Activated CD4-positive, alpha-beta T cell treated with anti-CD3 and anti-CD28 coated beads, Interleukin-2, amount 10 ng/mL, durations not matched to agents 7 days and 5 days (primary cell): ENCODE measurements at regions not wholly inside any gene's neighbourhood (a gene's known extent, or its start where the extent isn't known, plus 50 kb on each side); places are given as distances from the start of the nearest gene placed in this dataset.

Experiments
- CTCF ChIA-PET: fragments of 350-600 bp; sonication (Branson Sonifier 250); formaldehyde crosslinking; loops from one replicate; lab custom pipeline; 2021; ENCODE audit warnings: antibody characterized with exemption; lab: Charles Lee
- POLR2A ChIA-PET: fragments of 350-600 bp; sonication (Branson Sonifier 250); formaldehyde crosslinking; loops from one replicate; lab custom pipeline; 2021; ENCODE audit warnings: antibody characterized with exemption; lab: Charles Lee
- DNase-seq: peaks from one replicate; pipeline ENCODE4 v3.0.0-alpha.2; 2020
- H3K27ac Mint-ChIP-seq: one replicate; pipeline ENCODE4 v1.8.0; 2021; ENCODE audit warnings: mild to moderate bottlenecking, moderate library complexity, mixed read lengths
- H3K27me3 Mint-ChIP-seq: one replicate; pipeline ENCODE4 v1.8.0; 2021; ENCODE audit warnings: mixed read lengths
- H3K36me3 Mint-ChIP-seq: one replicate; pipeline ENCODE4 v1.8.0; 2021; ENCODE audit warnings: low read depth, mixed read lengths
- H3K4me1 Mint-ChIP-seq: one replicate; pipeline ENCODE4 v1.8.0; 2021; ENCODE audit warnings: mixed read lengths
- H3K4me3 Mint-ChIP-seq: one replicate; pipeline ENCODE4 v1.8.0; 2021; ENCODE audit warnings: mild to moderate bottlenecking, moderate library complexity, mixed read lengths
- H3K9me3 Mint-ChIP-seq: one replicate; pipeline ENCODE4 v1.8.0; 2021; ENCODE audit warnings: mixed read lengths

- DNase-seq = no peak
- H3K36me3 Mint-ChIP-seq = no peaks in the 10 kb centered on the region
- no peaks in the 10 kb centered on the region for H3K27me3 Mint-ChIP-seq
- ChIA-PET CTCF (no interaction called here), POLR2A (no interaction called here)
- H3K4me3 Mint-ChIP-seq = no peak overlapping the region
- no peak overlapping the region for H3K27ac Mint-ChIP-seq
- H3K4me1 Mint-ChIP-seq = no peaks in the 10 kb centered on the region
- H3K9me3 Mint-ChIP-seq = no peaks in the 10 kb centered on the region
These were observed 165.3 kb upstream of the FAM83B start for GRCh38 chr6:54681267-54681666.

DNA sequence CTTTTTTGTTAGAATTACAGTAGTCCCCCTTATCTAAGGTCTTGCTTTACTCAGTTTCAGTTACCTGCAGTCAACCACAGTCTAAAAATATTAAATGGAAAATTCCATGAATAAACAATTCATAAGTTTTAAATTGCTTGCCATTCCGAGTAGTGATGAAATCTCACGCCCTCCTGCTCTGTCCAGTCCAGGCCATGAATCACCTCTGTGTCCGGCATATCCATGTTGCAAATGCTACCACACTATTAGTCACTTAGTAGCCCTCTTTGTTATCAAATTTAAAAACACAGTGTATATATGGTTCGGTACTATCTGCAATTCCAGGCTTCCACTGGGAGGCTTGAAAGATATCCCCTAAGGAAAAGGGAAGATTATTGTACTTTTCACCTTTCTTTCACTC, 164.6 kb upstream of the FAM83B start:
- Mint-ChIP-seq H3K4me1 (no peaks in the 10 kb centered on the region), H3K9me3 (no peaks in the 10 kb centered on the region), H3K36me3 (no peaks in the 10 kb centered on the region), H3K27ac (no peak overlapping the region), H3K4me3 (no peak overlapping the region), H3K27me3 (no peaks in the 10 kb centered on the region)
- DNase-seq = no peak
- ChIA-PET CTCF (interaction anchor here (0.6 kb wide), 1 partner anchor 65 kb away, joined by 7 read pairs; no protein-coding TSS in a partner anchor), POLR2A (no interaction called here)

DNA sequence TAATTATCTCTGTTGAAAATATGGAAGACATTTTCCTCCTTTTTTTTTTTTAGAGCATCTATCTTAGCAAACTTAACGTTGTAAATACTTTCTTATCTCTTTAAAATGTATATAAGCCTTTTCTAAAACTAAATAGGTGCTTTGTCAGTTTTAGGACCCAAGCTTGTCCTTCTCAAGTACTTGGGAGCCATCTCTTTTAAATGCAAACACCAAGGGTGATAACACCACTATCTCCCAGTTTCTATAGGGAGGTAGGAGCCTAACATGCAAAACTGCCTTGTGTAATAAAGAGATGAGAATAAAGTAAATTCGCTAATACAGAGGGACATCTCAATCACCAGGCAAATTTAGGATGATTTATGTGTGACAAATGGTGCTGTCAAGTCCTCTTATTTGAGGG, 157.0 kb upstream of the FAM83B start:
- no peaks in the 10 kb centered on the region for H3K9me3 Mint-ChIP-seq

GRCh38 chr6:54690596-54690995, 156.0 kb upstream of the FAM83B start:
- Mint-ChIP-seq H3K27ac (no peak overlapping the region), H3K4me1 (no peaks in the 10 kb centered on the region), H3K27me3 (no peaks in the 10 kb centered on the region), H3K9me3 (no peaks in the 10 kb centered on the region), H3K4me3 (no peak overlapping the region), H3K36me3 (no peaks in the 10 kb centered on the region)
- ChIA-PET CTCF (no interaction called here), POLR2A (no interaction called here)
- DNase-seq = no peak

More for the DNA sequence above, 157.0 kb upstream of the FAM83B start:
- H3K36me3 Mint-ChIP-seq = no peaks in the 10 kb centered on the region
- DNase-seq = no peak
- H3K4me1 Mint-ChIP-seq = no peaks in the 10 kb centered on the region
- POLR2A ChIA-PET = no interaction called here
- H3K4me3 Mint-ChIP-seq = no peak overlapping the region
- CTCF ChIA-PET = no interaction called here
- no peak overlapping the region for H3K27ac Mint-ChIP-seq
- H3K27me3 Mint-ChIP-seq = no peaks in the 10 kb centered on the region

GRCh38 chr6:54694928-54695532, 151.5 kb upstream of the FAM83B start:
- POLR2A ChIA-PET = no interaction called here
- Mint-ChIP-seq H3K4me1 (no peaks in the 10 kb centered on the region), H3K27ac (no peak overlapping the region), H3K36me3 (no peaks in the 10 kb centered on the region), H3K9me3 (no peaks in the 10 kb centered on the region), H3K4me3 (no peak overlapping the region), H3K27me3 (no peaks in the 10 kb centered on the region)
- no peak for DNase-seq
- CTCF ChIA-PET = no interaction called here

GRCh38 chr6:54695815-54696214, 150.8 kb upstream of the FAM83B start:
- Mint-ChIP-seq H3K9me3 (no peaks in the 10 kb centered on the region), H3K27ac (no peak overlapping the region), H3K27me3 (no peaks in the 10 kb centered on the region), H3K4me3 (no peak overlapping the region), H3K4me1 (no peaks in the 10 kb centered on the region), H3K36me3 (no peaks in the 10 kb centered on the region)
- ChIA-PET CTCF (no interaction called here), POLR2A (no interaction called here)
- no peak for DNase-seq

GRCh38 chr6:54697424-54697823, 149.1 kb upstream of the FAM83B start:
- Mint-ChIP-seq H3K36me3 (no peaks in the 10 kb centered on the region), H3K4me3 (no peak overlapping the region), H3K27me3 (no peaks in the 10 kb centered on the region), H3K27ac (no peak overlapping the region), H3K9me3 (no peaks in the 10 kb centered on the region), H3K4me1 (no peaks in the 10 kb centered on the region)
- POLR2A ChIA-PET = no interaction called here
- DNase-seq = no peak
- CTCF ChIA-PET = no interaction called here

- Mint-ChIP-seq H3K4me1 (no peaks in the 10 kb centered on the region), H3K27ac (no peak overlapping the region), H3K27me3 (no peaks in the 10 kb centered on the region), H3K36me3 (no peaks in the 10 kb centered on the region), H3K9me3 (no peaks in the 10 kb centered on the region), H3K4me3 (no peak overlapping the region)
- ChIA-PET POLR2A (no interaction called here), CTCF (no interaction called here)
- no peak for DNase-seq
These were observed 147.6 kb upstream of the FAM83B start for GRCh38 chr6:54698974-54699373.

GRCh38 chr6:54700158-54700557, 146.4 kb upstream of the FAM83B start:
- CTCF ChIA-PET = no interaction called here

DNA sequence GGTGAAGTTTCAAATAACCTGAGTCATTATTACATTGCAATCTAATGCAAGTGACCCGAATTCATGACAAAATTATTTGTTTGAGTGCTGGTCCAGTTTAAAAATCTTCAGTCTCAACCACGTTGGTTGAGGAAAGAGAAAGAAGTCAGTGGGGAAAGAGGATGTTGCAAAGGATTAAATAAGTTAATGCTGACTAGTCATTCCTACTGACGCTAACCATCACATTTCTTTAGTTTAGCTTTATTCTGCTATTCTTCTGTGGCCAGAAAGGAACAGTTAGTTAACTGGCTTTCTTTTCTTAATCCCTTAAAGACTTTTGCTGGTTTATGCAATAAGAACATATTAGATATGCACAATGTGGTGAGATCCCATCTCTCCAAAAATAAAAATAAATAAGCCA, 143.8 kb upstream of the FAM83B start:
- DNase-seq = no peak
- H3K9me3 Mint-ChIP-seq = no peaks in the 10 kb centered on the region
- no peak overlapping the region for H3K4me3 Mint-ChIP-seq
- no peak overlapping the region for H3K27ac Mint-ChIP-seq
- H3K36me3 Mint-ChIP-seq = no peaks in the 10 kb centered on the region
- no peaks in the 10 kb centered on the region for H3K4me1 Mint-ChIP-seq
- no peaks in the 10 kb centered on the region for H3K27me3 Mint-ChIP-seq
- POLR2A ChIA-PET = no interaction called here
- CTCF ChIA-PET = no interaction called here

More at GRCh38 chr6:54700158-54700557, 146.4 kb upstream of the FAM83B start:
- POLR2A ChIA-PET = no interaction called here
- Mint-ChIP-seq H3K4me1 (no peaks in the 10 kb centered on the region), H3K4me3 (no peak overlapping the region), H3K36me3 (no peaks in the 10 kb centered on the region), H3K27ac (no peak overlapping the region), H3K9me3 (no peaks in the 10 kb centered on the region), H3K27me3 (no peaks in the 10 kb centered on the region)
- DNase-seq = no peak

- ChIA-PET CTCF (no interaction called here), POLR2A (no interaction called here)
- Mint-ChIP-seq H3K27ac (no peak overlapping the region), H3K27me3 (no peaks in the 10 kb centered on the region), H3K9me3 (no peaks in the 10 kb centered on the region), H3K4me1 (no peaks in the 10 kb centered on the region), H3K4me3 (no peak overlapping the region), H3K36me3 (no peaks in the 10 kb centered on the region)
- DNase-seq = no peak
These were observed 140.2 kb upstream of the FAM83B start for GRCh38 chr6:54706391-54706790.

DNA sequence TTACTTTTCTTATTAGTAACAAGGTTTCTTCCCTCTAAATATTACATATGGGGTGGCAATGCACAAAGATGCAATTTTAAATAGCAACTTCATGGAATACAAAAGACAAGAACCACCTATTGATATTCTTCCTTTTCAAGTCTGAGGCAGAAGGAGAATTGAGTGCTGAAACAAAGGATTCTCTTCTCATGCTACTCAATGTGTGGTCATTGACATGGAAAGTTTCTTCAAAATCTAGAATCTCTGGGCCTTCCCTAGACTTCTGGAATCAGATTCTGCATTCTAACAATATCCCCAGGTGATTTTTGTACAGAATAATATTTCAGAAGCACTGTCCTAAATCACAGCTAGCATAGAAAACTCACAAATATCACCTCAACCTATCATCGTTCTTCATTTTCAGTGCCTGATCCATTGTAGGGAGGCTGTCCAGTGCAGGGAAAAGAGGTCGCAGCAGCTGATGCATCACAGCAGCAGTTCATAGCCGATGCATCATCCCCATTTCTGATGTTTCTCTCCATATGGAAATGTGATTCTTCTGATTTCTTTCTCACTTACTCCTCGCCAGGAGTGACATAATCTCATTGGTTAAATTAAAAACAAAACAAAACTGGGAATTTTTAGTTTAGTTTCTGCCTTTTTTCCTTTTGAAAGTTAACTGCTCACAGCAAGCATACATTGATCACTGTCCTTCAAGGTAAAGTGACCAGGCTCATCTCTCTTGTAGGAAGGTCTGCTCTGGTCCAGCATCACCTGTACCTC, 139.5 kb upstream of the FAM83B start:
- ChIA-PET CTCF (no interaction called here), POLR2A (no interaction called here)
- DNase-seq = no peak
- H3K9me3 Mint-ChIP-seq = no peaks in the 10 kb centered on the region
- H3K27me3 Mint-ChIP-seq = no peaks in the 10 kb centered on the region
- no peaks in the 10 kb centered on the region for H3K36me3 Mint-ChIP-seq
- no peak overlapping the region for H3K4me3 Mint-ChIP-seq
- no peaks in the 10 kb centered on the region for H3K4me1 Mint-ChIP-seq
- no peak overlapping the region for H3K27ac Mint-ChIP-seq

DNA sequence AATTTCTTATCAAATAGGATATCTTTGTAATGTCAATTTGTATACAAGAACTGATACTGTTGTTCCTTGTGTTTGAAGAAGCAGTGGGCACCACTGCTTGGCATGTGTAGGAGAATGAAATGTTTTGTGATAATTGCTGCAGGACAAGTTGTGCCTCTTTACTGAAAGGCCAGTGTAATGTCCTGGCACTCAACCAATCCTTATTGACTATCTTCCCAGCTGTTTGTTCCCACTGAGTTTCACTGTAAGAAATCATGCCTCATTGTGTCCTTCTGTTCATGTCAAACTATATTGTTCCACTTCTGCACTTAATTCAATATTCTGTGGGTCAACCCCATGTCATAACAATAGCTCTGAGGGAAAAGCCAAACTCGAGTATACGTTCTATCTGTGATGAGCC, 136.1 kb upstream of the FAM83B start:
- DNase-seq = no peak
- Mint-ChIP-seq H3K36me3 (no peaks in the 10 kb centered on the region), H3K27ac (no peak overlapping the region), H3K9me3 (no peaks in the 10 kb centered on the region), H3K4me3 (no peak overlapping the region), H3K27me3 (no peaks in the 10 kb centered on the region), H3K4me1 (no peaks in the 10 kb centered on the region)
- ChIA-PET POLR2A (no interaction called here), CTCF (no interaction called here)

DNA sequence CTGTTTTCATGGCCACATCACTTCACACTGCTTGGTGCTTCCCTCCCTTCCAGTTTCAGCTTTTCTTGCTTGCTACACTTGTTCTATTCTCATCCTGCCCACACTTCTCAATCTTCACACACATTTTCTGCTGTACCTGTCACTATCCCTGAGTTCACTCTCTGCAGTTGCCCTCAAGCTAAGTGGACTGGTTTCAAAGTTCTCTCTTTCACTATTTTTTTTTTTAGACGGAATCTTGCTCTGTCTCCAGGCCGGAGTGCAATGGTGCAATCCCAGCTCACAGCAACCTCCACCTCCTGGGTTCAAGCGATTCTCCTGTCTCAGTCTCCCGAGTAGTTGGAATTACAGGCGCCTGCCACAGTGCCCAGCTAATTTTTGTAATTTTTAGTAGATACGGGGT, 130.6 kb upstream of the FAM83B start:
- H3K4me3 Mint-ChIP-seq = no peak overlapping the region
- CTCF ChIA-PET = no interaction called here
- H3K36me3 Mint-ChIP-seq = no peaks in the 10 kb centered on the region
- H3K27me3 Mint-ChIP-seq = no peaks in the 10 kb centered on the region
- POLR2A ChIA-PET = no interaction called here
- no peaks in the 10 kb centered on the region for H3K4me1 Mint-ChIP-seq
- H3K27ac Mint-ChIP-seq = no peak overlapping the region
- H3K9me3 Mint-ChIP-seq = no peaks in the 10 kb centered on the region
- no peak for DNase-seq
